HEK293T (cell line): ENCODE measurements at regions not wholly inside any gene's neighbourhood (a gene's known extent, or its start where the extent isn't known, plus 50 kb on each side); places are given as distances from the start of the nearest gene placed in this dataset.

Experiments used
- BHLHE40 ChIP-seq: fragments of 450-650 bp; IDR thresholded peaks from 2 replicates; pipeline ENCODE4 v1.6.1; 2016; ENCODE audit warnings: mild to moderate bottlenecking, moderate library complexity, borderline replicate concordance
- FOXM1 ChIP-seq: fragments of 450-650 bp; IDR thresholded peaks from 2 replicates; pipeline ENCODE4 v1.6.1; 2017; ENCODE audit warnings: mild to moderate bottlenecking, borderline replicate concordance
- PKNOX1 ChIP-seq: fragments of 450-650 bp; IDR thresholded peaks from 2 replicates; pipeline ENCODE4 v1.6.1; 2016

GRCh38 chr17:51427323-51427811 is 167.0 kb downstream of the UTP18 start:
- TF ChIP-seq PKNOX1 (no peak), BHLHE40 (no peak), FOXM1 (no peak)
